Stimulated activated naive CD8-positive, alpha-beta T cell treated with anti-CD3 and anti-CD28 coated beads, Interleukin-15, Interleukin-2, amounts not matched to agents 100 U/mL and 50 U/mL, for 24 hours (primary cell): ENCODE measurements at regions not wholly inside any gene's neighbourhood (a gene's known extent, or its start where the extent isn't known, plus 50 kb on each side); places are given as distances from the start of the nearest gene placed in this dataset.
"Not testable (repeated sequence)": the region's sequence is repeated elsewhere in the genome, so short reads cannot be mapped to it uniquely, and the experiment has no call there.

ENCODE experiments used
- ATAC-seq: fragments of 150-1000 bp; cut with Tn5 transposase; one replicate; pipeline ENCODE4 v1.10.0; 2021
- DNase-seq: peaks from one replicate; pipeline ENCODE4 v3.0.0; 2021

- ATAC-seq: no peak
- no peak for DNase-seq
These were observed 1352.7 kb upstream of the TMEM132C start for GRCh38 chr12:126914170-126914793.

- DNase-seq (no peak), ATAC-seq (no peak)
These were observed 1351.7 kb upstream of the TMEM132C start for GRCh38 chr12:126915309-126915708.

- ATAC-seq (no peak), DNase-seq (no peak)
These were observed 1340.9 kb upstream of the TMEM132C start for GRCh38 chr12:126926023-126926594.

- ATAC-seq (no peak), DNase-seq (no peak)
These were observed 1336.7 kb upstream of the TMEM132C start for GRCh38 chr12:126930234-126930633.

- ATAC-seq: no peak
- DNase-seq: no peak
These were observed 1334.8 kb upstream of the TMEM132C start for GRCh38 chr12:126932156-126932555.

- ATAC-seq: no peak
- DNase-seq: no peak
These were observed 1331.5 kb upstream of the TMEM132C start for GRCh38 chr12:126935435-126935834.

- DNase-seq (no peak), ATAC-seq (no peak)
These were observed 1330.7 kb upstream of the TMEM132C start for GRCh38 chr12:126936181-126936851.

- ATAC-seq (no peak), DNase-seq (no peak)
These were observed 1329.5 kb upstream of the TMEM132C start for GRCh38 chr12:126937431-126937830.

GRCh38 chr12:126944684-126945083 lies 1322.3 kb upstream of the TMEM132C start:
- ATAC-seq (no peak), DNase-seq (no peak)

- not testable (repeated sequence) for ATAC-seq, DNase-seq
These were observed 1320.0 kb upstream of the TMEM132C start for GRCh38 chr12:126946958-126947357.

GRCh38 chr12:126949558-126949957 lies 1317.4 kb upstream of the TMEM132C start:
- ATAC-seq (no peak), DNase-seq (no peak)

- DNase-seq (no peak), ATAC-seq (no peak)
These were observed 1316.7 kb upstream of the TMEM132C start for GRCh38 chr12:126950266-126950665.

- DNase-seq (no peak), ATAC-seq (no peak)
These were observed 1314.6 kb upstream of the TMEM132C start for GRCh38 chr12:126952096-126953007.

- ATAC-seq: no peak
These were observed 1313.5 kb upstream of the TMEM132C start for GRCh38 chr12:126953365-126953889.

GRCh38 chr12:126960221-126960620 lies 1306.7 kb upstream of the TMEM132C start:
- DNase-seq (no peak), ATAC-seq (no peak)

More at GRCh38 chr12:126953365-126953889, 1313.5 kb upstream of the TMEM132C start:
- DNase-seq: no peak

- DNase-seq (no peak), ATAC-seq (no peak)
These were observed 1306.3 kb upstream of the TMEM132C start for GRCh38 chr12:126960709-126961108.

GRCh38 chr12:126963825-126964224 lies 1303.1 kb upstream of the TMEM132C start:
- ATAC-seq (no peak), DNase-seq (no peak)

- DNase-seq: no peak
- no peak for ATAC-seq
These were observed 1300.5 kb upstream of the TMEM132C start for GRCh38 chr12:126966498-126966897.

GRCh38 chr12:126967152-126967551 lies 1299.8 kb upstream of the TMEM132C start:
- DNase-seq: no peak
- no peak for ATAC-seq

GRCh38 chr12:126974779-126975178 lies 1292.2 kb upstream of the TMEM132C start:
- ATAC-seq (no peak), DNase-seq (no peak)

- DNase-seq (no peak), ATAC-seq (no peak)
These were observed 1290.4 kb upstream of the TMEM132C start for GRCh38 chr12:126976579-126976978.

- not testable (repeated sequence) for ATAC-seq
These were observed 1287.4 kb upstream of the TMEM132C start for GRCh38 chr12:126979564-126979963.

More at GRCh38 chr12:126979564-126979963, 1287.4 kb upstream of the TMEM132C start:
- not testable (repeated sequence) for DNase-seq
